Neural cell (in vitro differentiated cells): ENCODE measurements at regions not wholly inside any gene's neighbourhood (a gene's known extent, or its start where the extent isn't known, plus 50 kb on each side); places are given as distances from the start of the nearest gene placed in this dataset.

Experiments
- H2AFZ ChIP-seq: fragments of 200-600, 300-800 bp; sonication (generic), shearing (Covaris generic); 2 replicates; pipeline ENCODE4 v1.6.0; 2014; ENCODE audit warnings: low read depth, mild to moderate bottlenecking, antibody characterized with exemption, low read length, moderate library complexity
- H3F3A ChIP-seq: fragments of 200-600 bp; shearing (Covaris generic); 2 replicates; pipeline ENCODE4 v1.6.1; 2016; ENCODE audit warnings: mild to moderate bottlenecking, moderate library complexity, mixed read lengths, antibody characterized with exemption, low read length; ENCODE audit not compliant: insufficient read depth, poor library complexity, severe bottlenecking
- H3K27ac ChIP-seq: fragments of 200-600, 300-800 bp; sonication (generic), shearing (Covaris generic); 2 replicates; pipeline ENCODE4 v1.5.1; 2014; ENCODE audit warnings: mild to moderate bottlenecking, low read length, moderate library complexity
- H3K27me3 ChIP-seq: fragments of 300-800, 200-600 bp; sonication (generic), shearing (Covaris generic); 2 replicates; pipeline ENCODE4 v1.6.0; 2014; ENCODE audit warnings: mild to moderate bottlenecking, low read depth, low read length, moderate library complexity; ENCODE audit not compliant: insufficient read depth
- H3K36me3 ChIP-seq: fragments of 300-800, 200-600 bp; sonication (generic), shearing (Covaris generic); 2 replicates; pipeline ENCODE4 v1.5.1; 2014; ENCODE audit warnings: mild to moderate bottlenecking, antibody characterized with exemption, low read length, moderate library complexity; ENCODE audit not compliant: insufficient read depth
- H3K4me2 ChIP-seq: fragments of 300-800, 200-600 bp; sonication (generic), shearing (Covaris generic); 2 replicates; pipeline ENCODE4 v1.6.0; 2014; ENCODE audit warnings: mild to moderate bottlenecking, low read length
- H3K4me3 ChIP-seq: fragments of 300-800, 200-600 bp; sonication (generic), shearing (Covaris generic); 2 replicates; pipeline ENCODE4 v1.5.1; 2014; ENCODE audit warnings: mild to moderate bottlenecking, low read length, moderate library complexity
- H3K79me2 ChIP-seq: fragments of 200-600 bp; shearing (Covaris generic); replicated peaks from 2 replicates; pipeline ENCODE4 v1.6.0; 2014; ENCODE audit warnings: mild to moderate bottlenecking, low read length, moderate library complexity; ENCODE audit not compliant: insufficient read depth
- H3K9ac ChIP-seq: fragments of 300-800, 200-600 bp; sonication (generic), shearing (Covaris generic); 2 replicates; pipeline ENCODE4 v1.6.1; 2016; ENCODE audit warnings: mild to moderate bottlenecking, low read length, mixed read lengths
- H3K9me2 ChIP-seq: fragments of 200-600 bp; shearing (Covaris generic); 2 replicates; pipeline ENCODE4 v1.6.1; 2016; ENCODE audit warnings: mild to moderate bottlenecking, low read length, mixed read lengths; ENCODE audit not compliant: insufficient read depth
- H3K9me3 ChIP-seq: fragments of 200-600, 300-800 bp; sonication (generic), shearing (Covaris generic); 2 replicates; pipeline ENCODE4 v1.6.1; 2016; ENCODE audit warnings: mild to moderate bottlenecking, mixed run types, low read length, moderate library complexity, mixed read lengths
- H4K20me1 ChIP-seq: fragments of 200-600 bp; shearing (Covaris generic); 2 replicates; pipeline ENCODE4 v1.6.1; 2016; ENCODE audit warnings: mild to moderate bottlenecking, mixed run types; ENCODE audit not compliant: insufficient read depth
- CTCF ChIP-seq: fragments of 450-650 bp; IDR thresholded peaks from 2 replicates; pipeline ENCODE4 v1.5.1; 2014; ENCODE audit warnings: antibody characterized with exemption, mild to moderate bottlenecking, moderate library complexity; ENCODE audit not compliant: poor library complexity, severe bottlenecking
- EP300 ChIP-seq: fragments of 450-650 bp; conservative IDR thresholded peaks from 2 replicates; pipeline ENCODE4 v1.6.1; 2014; ENCODE audit warnings: antibody characterized with exemption, mild to moderate bottlenecking, moderate library complexity; ENCODE audit not compliant: poor library complexity, severe bottlenecking
- EZH2 ChIP-seq: fragments of 200-600, 300-800 bp; shearing (Covaris generic), sonication (generic); IDR thresholded peaks from 2 replicates; pipeline ENCODE4 v1.6.1; 2014; ENCODE audit warnings: antibody characterized with exemption, low read length, borderline replicate concordance, mild to moderate bottlenecking; ENCODE audit not compliant: insufficient read depth, poor library complexity, severe bottlenecking
- MXI1 ChIP-seq: fragments of 450-650 bp; conservative IDR thresholded peaks from 2 replicates; pipeline ENCODE4 v1.6.1; 2014; ENCODE audit warnings: antibody characterized with exemption, mild to moderate bottlenecking; ENCODE audit not compliant: poor library complexity, severe bottlenecking
- POLR2AphosphoS5 ChIP-seq: IDR thresholded peaks from 2 replicates; pipeline ENCODE4 v1.6.1; 2012
- RAD21 ChIP-seq: fragments of 450-650 bp; conservative IDR thresholded peaks from 2 replicates; pipeline ENCODE4 v1.6.1; 2014; ENCODE audit warnings: antibody characterized with exemption, mild to moderate bottlenecking, moderate library complexity
- REST ChIP-seq: IDR thresholded peaks from 2 replicates; pipeline ENCODE4 v1.6.1; 2012; ENCODE audit warnings: borderline replicate concordance
- SMC3 ChIP-seq: fragments of 450-650 bp; conservative IDR thresholded peaks from 2 replicates; pipeline ENCODE4 v1.6.1; 2014; ENCODE audit warnings: antibody characterized with exemption, mild to moderate bottlenecking, moderate library complexity; ENCODE audit not compliant: poor library complexity
- TAF1 ChIP-seq: IDR thresholded peaks from 2 replicates; pipeline ENCODE4 v1.6.1; 2012; ENCODE audit warnings: low read depth

GRCh38 chr2:128578406-128579390 lies 260.0 kb upstream of the HS6ST1 start:
- no peaks in the 10 kb centered on the region for H3K27me3 ChIP-seq
- no peak overlapping the region for H2AFZ ChIP-seq
- H3K79me2 ChIP-seq = no peaks in the 10 kb centered on the region
- no peak for TF ChIP-seq MXI1
- TF ChIP-seq CTCF = no peak
- TF ChIP-seq EP300 = no peak
- no peak for TF ChIP-seq EZH2
- no peaks in the 10 kb centered on the region for H4K20me1 ChIP-seq
- no peak overlapping the region for H3K4me3 ChIP-seq
- H3K9me3 ChIP-seq = no peaks in the 10 kb centered on the region
- no peaks in the 10 kb centered on the region for H3K36me3 ChIP-seq
- no peaks in the 10 kb centered on the region for H3F3A ChIP-seq
- no peak overlapping the region for H3K4me2 ChIP-seq
- no peaks in the 10 kb centered on the region for H3K9me2 ChIP-seq
- no peak overlapping the region for H3K9ac ChIP-seq
- no peak overlapping the region for H3K27ac ChIP-seq

- Histone ChIP-seq H3F3A (no peaks in the 10 kb centered on the region), H2AFZ (no peak overlapping the region), H3K36me3 (no peaks in the 10 kb centered on the region), H3K9me3 (no peaks in the 10 kb centered on the region), H3K4me3 (no peak overlapping the region), H4K20me1 (no peaks in the 10 kb centered on the region), H3K4me2 (no peak overlapping the region), H3K9me2 (no peaks in the 10 kb centered on the region), H3K27ac (no peak overlapping the region), H3K9ac (no peak overlapping the region), H3K79me2 (no peaks in the 10 kb centered on the region), H3K27me3 (no peaks in the 10 kb centered on the region)
- TF ChIP-seq MXI1 (no peak), RAD21 (no peak), CTCF (no peak), TAF1 (no peak), POLR2AphosphoS5 (no peak), EP300 (no peak), EZH2 (no peak), REST (no peak), SMC3 (no peak)
Measured at GRCh38 chr2:128579825-128580224, 261.2 kb upstream of the HS6ST1 start.
